ENCODE measurements at regions not wholly inside any gene's neighbourhood (a gene's known extent, or its start where the extent isn't known, plus 50 kb on each side); places are given as distances from the start of the nearest gene placed in this dataset.

GRCh38 chr1:22234476-22235030 lies 91.7 kb upstream of the WNT4 start:
- no peak overlapping the region for H3K4me3 ChIP-seq (ENCODE audit: low read depth, low read length)
- no peak for TF ChIP-seq CTCF (IDR thresholded peaks at IDR 0.05; ENCODE audit: insufficient read depth, low read length)
- no peak for DNase-seq (ENCODE audit: low read depth)

GRCh38 chr1:22236166-22236565 lies 93.3 kb upstream of the WNT4 start:
- DNase-seq (ENCODE audit: low read depth), result peak; percentile 3
- no peak overlapping the region for H3K4me3 ChIP-seq (ENCODE audit: low read depth, low read length)
- no peak for TF ChIP-seq CTCF (IDR thresholded peaks at IDR 0.05; ENCODE audit: insufficient read depth, low read length)

- no peak overlapping the region for H3K4me3 ChIP-seq (ENCODE audit: low read depth, low read length)
- no peak for TF ChIP-seq CTCF (IDR thresholded peaks at IDR 0.05; ENCODE audit: insufficient read depth, low read length)
- DNase-seq (ENCODE audit: low read depth), result no peak
Observed at GRCh38 chr1:22236900-22237299, 94.0 kb upstream of the WNT4 start.

- no peak for TF ChIP-seq CTCF (IDR thresholded peaks at IDR 0.05; ENCODE audit: insufficient read depth, low read length)
- DNase-seq (ENCODE audit: low read depth), result no peak
- no peak overlapping the region for H3K4me3 ChIP-seq (ENCODE audit: low read depth, low read length)
Observed at GRCh38 chr1:22237433-22238093, 94.7 kb upstream of the WNT4 start.

GRCh38 chr1:22238356-22239224 lies 95.7 kb upstream of the WNT4 start:
- no peak for TF ChIP-seq CTCF (IDR thresholded peaks at IDR 0.05; ENCODE audit: insufficient read depth, low read length)
- H3K4me3 ChIP-seq (ENCODE audit: low read depth, low read length), result no peak overlapping the region

GRCh38 chr1:22239378-22239777 lies 96.5 kb upstream of the WNT4 start:
- TF ChIP-seq CTCF (IDR thresholded peaks at IDR 0.05; ENCODE audit: insufficient read depth, low read length), result no peak
- no peak for DNase-seq (ENCODE audit: low read depth)
- no peak overlapping the region for H3K4me3 ChIP-seq (ENCODE audit: low read depth, low read length)

More at GRCh38 chr1:22238356-22239224, 95.7 kb upstream of the WNT4 start:
- DNase-seq (ENCODE audit: low read depth), result no peak

Measured in fibroblast of the aortic adventitia (primary cell).